GM12874 (cell line): ENCODE measurements at regions not wholly inside any gene's neighbourhood (a gene's known extent, or its start where the extent isn't known, plus 50 kb on each side); places are given as distances from the start of the nearest gene placed in this dataset.

Experiments
- CTCF ChIP-seq: IDR thresholded peaks from 2 replicates; pipeline ENCODE4 v1.5.1; 2011; ENCODE audit warnings: low read depth, mild to moderate bottlenecking, control low read depth, low read length, moderate library complexity; ENCODE audit not compliant: insufficient read depth

- no peak for TF ChIP-seq CTCF
Measured at GRCh38 chr7:142377567-142377966, 119.7 kb upstream of the PRSS58 start.

GRCh38 chr7:142376356-142376997 is 118.6 kb upstream of the PRSS58 start:
- TF ChIP-seq CTCF: no peak

- no peak for TF ChIP-seq CTCF
Measured at GRCh38 chr7:142375710-142376313, 118.0 kb upstream of the PRSS58 start.

GRCh38 chr7:142372727-142373126 is 114.9 kb upstream of the PRSS58 start:
- TF ChIP-seq CTCF: no peak

GRCh38 chr7:142371586-142372377 is 113.9 kb upstream of the PRSS58 start:
- TF ChIP-seq CTCF: no peak

GRCh38 chr7:142365410-142365842 is 107.6 kb upstream of the PRSS58 start:
- no peak for TF ChIP-seq CTCF

GRCh38 chr7:142364551-142364950 is 106.7 kb upstream of the PRSS58 start:
- TF ChIP-seq CTCF: no peak
